GM12874 (cell line): ENCODE measurements at regions not wholly inside any gene's neighbourhood (a gene's known extent, or its start where the extent isn't known, plus 50 kb on each side); places are given as distances from the start of the nearest gene placed in this dataset.

ENCODE experiments used
- CTCF ChIP-seq: IDR thresholded peaks from 2 replicates; pipeline ENCODE4 v1.5.1; 2011; ENCODE audit warnings: low read depth, mild to moderate bottlenecking, control low read depth, low read length, moderate library complexity; ENCODE audit not compliant: insufficient read depth

- TF ChIP-seq CTCF, result no peak
Observed at GRCh38 chr5:145324101-145324500, 511.0 kb downstream of the PRELID2 start.

GRCh38 chr5:145316282-145316681 is 518.9 kb downstream of the PRELID2 start:
- no peak for TF ChIP-seq CTCF

- no peak for TF ChIP-seq CTCF
Observed at GRCh38 chr5:145307866-145308382, 527.2 kb downstream of the PRELID2 start.

- TF ChIP-seq CTCF, result no peak
Observed at GRCh38 chr5:145295236-145295835, 539.8 kb downstream of the PRELID2 start.

- TF ChIP-seq CTCF, result no peak
Observed at GRCh38 chr5:145294331-145294730, 540.8 kb downstream of the PRELID2 start.

- TF ChIP-seq CTCF, result no peak
Observed at GRCh38 chr5:145293716-145294115, 541.4 kb downstream of the PRELID2 start.

- TF ChIP-seq CTCF, result no peak
Observed at GRCh38 chr5:145292278-145292677, 542.9 kb downstream of the PRELID2 start.
